Erythroblast (primary cell): ENCODE measurements at regions not wholly inside any gene's neighbourhood (a gene's known extent, or its start where the extent isn't known, plus 50 kb on each side); places are given as distances from the start of the nearest gene placed in this dataset.

Experiments
- GATA1 ChIP-seq: IDR thresholded peaks from 2 replicates; pipeline ENCODE4 v1.6.1; 2011; ENCODE audit warnings: low read depth, mild to moderate bottlenecking, control low read depth, low read length, moderate library complexity
- POLR2A ChIP-seq: IDR thresholded peaks from 2 replicates; pipeline ENCODE4 v1.6.1; 2011; ENCODE audit warnings: mild to moderate bottlenecking, low read length

- no peak for TF ChIP-seq POLR2A
- TF ChIP-seq GATA1 = no peak
These were observed 705.0 kb upstream of the EPHA7 start for GRCh38 chr6:94124333-94124732.
